ENCODE measurements at regions not wholly inside any gene's neighbourhood (a gene's known extent, or its start where the extent isn't known, plus 50 kb on each side); places are given as distances from the start of the nearest gene placed in this dataset.
"Not testable (repeated sequence)": the region's sequence is repeated elsewhere in the genome, so short reads cannot be mapped to it uniquely, and the experiment has no call there.

DNA sequence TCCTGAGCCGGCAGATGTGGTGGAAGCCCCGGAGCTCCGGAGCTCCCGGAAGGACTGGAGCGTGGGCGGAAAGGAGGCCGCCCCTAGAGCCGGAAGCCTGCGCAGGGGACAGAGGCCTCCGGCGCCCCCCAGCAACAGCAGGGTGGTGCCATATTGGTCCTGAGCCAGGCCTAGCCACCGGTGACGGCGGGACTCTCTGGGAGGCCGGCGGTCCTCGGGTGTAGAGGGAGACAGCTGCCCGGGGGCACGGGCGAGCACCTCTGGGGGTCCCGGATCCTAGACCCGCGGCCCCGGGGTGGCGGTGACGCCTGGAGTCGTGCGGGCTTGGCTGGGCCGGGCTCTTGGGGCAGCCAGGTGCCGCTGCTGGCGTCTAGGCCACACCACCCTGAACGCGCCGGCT is 1472.2 kb downstream of the FOXD4L5 start:
- not testable (repeated sequence) for DNase-seq (ENCODE audit: low spot score)

DNA sequence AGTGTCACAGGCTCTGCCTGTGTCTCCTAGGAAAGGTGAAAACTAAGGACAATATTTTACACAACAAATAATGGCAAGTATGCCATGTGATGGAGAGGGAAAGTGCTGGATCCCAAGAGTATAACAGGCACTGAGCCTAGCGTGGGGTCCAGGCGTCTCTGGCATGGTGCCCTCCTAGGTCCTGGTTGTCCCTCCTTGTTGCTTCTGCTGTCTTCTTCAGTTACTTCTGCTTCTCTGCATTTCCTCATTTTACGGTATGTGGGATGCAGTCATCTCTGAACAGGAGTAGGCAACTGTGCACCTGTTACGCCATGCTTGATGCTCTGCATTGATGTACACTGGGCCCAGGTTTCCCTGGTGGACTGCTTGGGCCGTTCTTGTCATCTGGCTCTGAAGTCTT is 1480.8 kb downstream of the FOXD4L5 start:
- not testable (repeated sequence) for DNase-seq (ENCODE audit: low spot score)

DNA sequence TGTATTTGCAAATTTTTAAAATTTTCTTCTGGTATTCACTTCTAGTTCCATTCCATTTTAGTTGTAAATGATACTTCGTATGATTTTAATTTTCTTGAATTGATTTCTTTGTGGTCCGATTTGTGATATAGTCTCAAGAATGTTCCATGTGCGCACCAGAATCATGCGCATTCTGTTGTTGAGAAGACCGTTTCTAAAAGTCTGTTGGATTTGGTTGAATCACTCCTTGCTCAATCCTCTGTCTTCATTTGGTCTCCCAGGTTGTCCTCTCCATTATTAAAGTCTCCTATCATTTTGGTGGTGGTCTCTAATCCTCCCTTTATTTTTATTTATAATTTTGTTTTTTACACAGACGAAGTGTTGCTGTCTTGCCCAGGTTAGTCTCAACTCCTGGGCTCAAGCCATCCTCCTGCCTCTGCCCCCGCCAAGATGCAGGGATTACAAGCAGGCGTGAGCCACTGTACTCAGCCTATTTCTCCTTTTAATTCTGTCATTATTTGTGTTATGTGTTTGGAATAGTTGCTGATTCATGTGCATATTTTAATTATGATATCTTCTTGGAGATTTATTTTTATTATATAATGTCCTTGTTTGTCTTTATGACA is 1490.8 kb downstream of the FOXD4L5 start:
- not testable (repeated sequence) for DNase-seq (ENCODE audit: low spot score)

DNA sequence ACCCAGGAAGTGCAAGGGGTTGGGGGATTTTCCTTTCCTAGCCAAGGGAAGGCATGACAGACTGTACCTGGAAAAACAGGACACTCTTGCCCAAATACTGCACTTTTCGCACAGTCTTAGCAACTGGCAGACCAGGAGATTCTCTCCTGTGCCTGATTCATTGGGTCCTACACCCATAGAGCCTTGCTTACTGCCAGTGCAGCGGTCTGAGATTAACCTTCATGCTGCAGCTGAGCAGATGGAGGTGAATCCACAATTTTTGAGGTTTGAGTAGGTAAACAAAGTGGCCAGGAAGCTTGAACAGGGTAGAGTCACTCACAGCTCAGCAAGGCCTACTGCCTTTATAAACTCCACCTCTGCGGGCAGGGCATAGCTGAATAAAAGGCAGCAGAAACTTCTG is 1497.6 kb downstream of the FOXD4L5 start:
- DNase-seq (ENCODE audit: low spot score), result not testable (repeated sequence)

DNA sequence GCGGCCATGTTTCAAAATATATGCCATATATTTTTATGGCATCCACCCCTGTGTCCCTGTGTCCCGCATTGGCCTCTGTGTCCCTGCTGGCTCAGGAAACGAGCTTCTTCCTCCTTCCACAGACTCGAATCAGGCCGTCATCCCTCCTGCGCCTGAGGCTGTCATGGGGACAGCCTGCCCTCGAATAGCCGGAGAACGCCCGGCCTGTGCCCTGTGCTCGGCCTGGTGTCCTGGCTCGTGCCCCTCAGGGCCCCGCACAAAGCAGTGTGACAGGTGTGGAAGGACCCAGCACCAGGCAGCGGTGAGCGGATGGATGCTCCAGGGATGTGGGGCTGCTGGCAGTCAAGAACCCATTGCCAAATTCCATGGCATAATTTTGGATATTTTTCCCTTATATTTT is 1500.0 kb downstream of the FOXD4L5 start:
- not testable (repeated sequence) for DNase-seq (ENCODE audit: low spot score)

DNA sequence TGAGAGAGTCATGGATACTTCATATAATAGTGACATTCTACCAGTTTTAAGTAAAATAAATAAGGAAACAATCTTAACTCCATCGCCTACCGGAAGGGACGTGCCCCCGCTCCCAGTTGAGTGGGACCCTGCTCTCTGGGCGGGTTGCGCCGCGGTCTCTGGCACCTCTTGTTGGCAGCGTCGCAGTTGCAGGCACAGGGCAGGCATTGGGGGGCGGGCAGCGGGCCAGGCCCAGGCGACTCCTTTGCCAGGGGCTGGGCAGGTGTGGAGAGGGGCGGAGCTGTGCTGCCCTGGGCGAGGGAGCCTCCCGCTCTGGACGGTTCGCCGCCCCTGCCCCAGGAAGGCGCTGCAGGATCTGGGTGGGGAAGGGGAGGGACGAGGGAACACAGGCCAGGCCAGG is 1500.6 kb downstream of the FOXD4L5 start:
- not testable (repeated sequence) for DNase-seq (ENCODE audit: low spot score)

GRCh38 chr9:63781817-63782439 is 1503.1 kb downstream of the FOXD4L5 start:
- DNase-seq (ENCODE audit: low spot score), result not testable (repeated sequence)

GRCh38 chr9:63781390-63781789 is 1503.6 kb downstream of the FOXD4L5 start:
- DNase-seq (ENCODE audit: low spot score), result peak; percentile 36

DNA sequence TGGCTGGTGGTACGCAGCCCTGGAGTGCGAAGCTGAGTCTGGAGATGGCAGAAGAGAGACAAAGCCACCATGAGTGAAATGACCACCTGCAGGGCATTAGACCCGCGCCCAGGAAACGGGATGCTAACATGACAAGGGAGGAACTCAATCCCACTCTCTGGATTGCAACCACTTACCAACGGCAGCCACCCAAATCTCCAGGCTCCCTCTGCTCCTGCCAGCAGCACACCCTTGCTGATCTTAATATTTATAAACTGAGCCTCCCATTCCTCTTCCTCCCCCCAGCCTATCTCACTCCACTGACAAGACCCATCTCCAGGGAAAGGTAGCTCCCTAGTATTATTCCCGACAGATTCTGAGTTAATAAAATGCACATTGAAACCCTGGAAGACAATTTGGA is 1508.8 kb downstream of the FOXD4L5 start:
- not testable (repeated sequence) for DNase-seq (ENCODE audit: low spot score)

DNA sequence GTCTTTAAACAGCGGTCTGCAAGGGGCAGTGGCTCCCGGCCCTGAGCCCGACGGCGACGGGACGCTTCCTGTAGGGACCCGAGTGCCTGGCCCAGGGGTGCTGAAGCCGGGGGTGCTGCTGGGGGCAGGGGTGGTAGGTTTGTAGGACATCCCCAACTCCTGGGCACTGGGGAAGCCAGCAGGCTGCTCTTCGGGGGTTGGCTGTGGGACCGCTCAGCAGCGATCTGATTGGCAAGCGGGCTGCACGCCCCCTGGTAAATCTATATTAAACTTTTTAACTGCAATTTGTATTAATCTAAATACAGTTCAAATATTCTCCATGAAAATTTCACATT is 1510.0 kb downstream of the FOXD4L5 start:
- not testable (repeated sequence) for DNase-seq (ENCODE audit: low spot score)

- DNase-seq (ENCODE audit: low spot score), result not testable (repeated sequence)
These were observed 1510.5 kb downstream of the FOXD4L5 start for GRCh38 chr9:63774369-63775091.

GRCh38 chr9:63762230-63762629 is 1522.8 kb downstream of the FOXD4L5 start:
- DNase-seq (ENCODE audit: low spot score), result not testable (repeated sequence)

- DNase-seq (ENCODE audit: low spot score), result not testable (repeated sequence)
These were observed 1556.0 kb downstream of the FOXD4L5 start for GRCh38 chr9:63729021-63729420.

DNA sequence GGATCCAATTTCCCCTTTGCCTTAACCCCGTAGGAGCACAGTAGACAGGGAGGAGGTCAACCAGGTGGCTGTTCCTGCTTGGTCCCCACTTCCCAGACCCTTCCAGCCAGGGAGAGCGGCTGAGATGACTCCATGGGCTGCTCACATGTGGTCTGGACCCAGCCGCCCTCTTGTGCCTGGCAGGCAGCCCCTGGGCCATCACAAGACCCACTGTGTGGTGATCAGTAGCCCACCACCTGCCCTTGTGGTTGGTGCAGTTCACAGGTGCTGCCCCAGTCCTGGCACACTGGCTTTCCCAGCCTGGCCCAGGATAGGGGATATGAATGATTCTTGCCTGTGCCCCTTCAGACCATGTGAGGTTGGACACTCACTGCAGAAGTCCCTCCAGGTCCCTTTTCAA is 1556.7 kb downstream of the FOXD4L5 start:
- no peak for DNase-seq (ENCODE audit: low spot score)

GRCh38 chr9:63708285-63708684 is 1576.7 kb downstream of the FOXD4L5 start:
- DNase-seq (ENCODE audit: low spot score), result not testable (repeated sequence)

- DNase-seq (ENCODE audit: low spot score), result not testable (repeated sequence)
These were observed 1580.6 kb downstream of the FOXD4L5 start for GRCh38 chr9:63704456-63704855.

- DNase-seq (ENCODE audit: low spot score), result not testable (repeated sequence)
These were observed 1581.3 kb downstream of the FOXD4L5 start for GRCh38 chr9:63703670-63704069.

DNA sequence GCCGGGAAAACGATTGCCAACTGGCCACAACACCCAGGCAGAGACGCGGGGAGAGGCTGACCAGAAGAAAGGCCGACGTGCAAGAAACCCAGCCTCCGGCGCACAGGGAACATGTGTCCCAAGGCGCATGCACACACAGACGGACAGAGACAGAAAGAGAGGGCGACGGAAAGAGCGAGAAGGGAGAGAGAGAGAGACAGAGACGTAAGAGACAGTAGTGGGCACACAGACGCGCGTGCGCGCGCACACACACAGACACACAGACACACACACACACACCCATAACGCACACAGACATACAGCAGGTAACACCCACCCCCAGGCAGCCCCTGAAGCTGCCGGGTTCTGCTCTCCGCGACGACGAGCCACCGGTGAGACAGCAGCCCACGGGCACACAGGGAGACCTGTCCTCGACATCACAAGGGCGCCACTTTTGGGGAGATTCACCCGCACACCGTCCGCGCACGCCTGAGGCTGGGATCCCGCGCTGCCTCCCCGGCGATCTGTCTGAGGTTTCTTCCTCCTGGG is 1581.8 kb downstream of the FOXD4L5 start:
- DNase-seq (ENCODE audit: low spot score), result not testable (repeated sequence)
